PC-9 (cell line): ENCODE measurements at regions not wholly inside any gene's neighbourhood (a gene's known extent, or its start where the extent isn't known, plus 50 kb on each side); places are given as distances from the start of the nearest gene placed in this dataset.

Source experiments
- CTCF ChIP-seq: fragments of 200-600 bp; sonication (generic); conservative IDR thresholded peaks from 2 replicates; pipeline ENCODE4 v1.6.1; 2017; ENCODE audit warnings: mixed run types, antibody characterized with exemption, mild to moderate bottlenecking, moderate library complexity
- EZH2 ChIP-seq: fragments of 200-600 bp; sonication (generic); IDR thresholded peaks from 2 replicates; pipeline ENCODE4 v1.8.0; 2017; ENCODE audit warnings: antibody characterized with exemption, low read depth

- TF ChIP-seq CTCF (no peak), EZH2 (no peak)
Observed at GRCh38 chr6:82840571-82840970, 225.1 kb downstream of the UBE3D start.
